GM19397 (cell line): ENCODE measurements at regions not wholly inside any gene's neighbourhood (a gene's known extent, or its start where the extent isn't known, plus 50 kb on each side); places are given as distances from the start of the nearest gene placed in this dataset.

Experiments
- ATAC-seq: cut with Tn5 transposase; IDR thresholded peaks from one replicate; pipeline ENCODE4 v1.9.1; 2021; ENCODE audit warnings: mild to moderate bottlenecking, moderate library complexity; ENCODE audit not compliant: unreplicated experiment

GRCh38 chr5:173383711-173384110 lies 55.5 kb upstream of the STC2 start:
- no peak for ATAC-seq

GRCh38 chr5:173378727-173379126 lies 50.5 kb upstream of the STC2 start:
- no peak for ATAC-seq
